HCT116 (cell line): ENCODE measurements at regions not wholly inside any gene's neighbourhood (a gene's known extent, or its start where the extent isn't known, plus 50 kb on each side); places are given as distances from the start of the nearest gene placed in this dataset.

ENCODE experiments used
- EZH2 ChIP-seq: fragments of 200-600 bp; sonication (generic); IDR thresholded peaks from 2 replicates; pipeline ENCODE4 v1.6.1; 2017; ENCODE audit warnings: antibody characterized with exemption, mixed run types
- FOSL1 ChIP-seq: IDR thresholded peaks from 2 replicates; pipeline ENCODE4 v1.6.1; 2012; ENCODE audit warnings: low read depth
- JUND ChIP-seq: IDR thresholded peaks from 2 replicates; pipeline ENCODE4 v1.6.1; 2012
- POLR2A ChIP-seq: IDR thresholded peaks from 2 replicates; pipeline ENCODE4 v1.7.0; 2011; ENCODE audit warnings: borderline replicate concordance; ENCODE audit not compliant: insufficient read depth, insufficient read length; ENCODE audit errors: extremely low read depth
- POLR2AphosphoS5 ChIP-seq: IDR thresholded peaks from 2 replicates; pipeline ENCODE4 v1.6.1; 2011; ENCODE audit warnings: mild to moderate bottlenecking, low read depth, low read length, moderate library complexity
- RAD21 ChIP-seq: IDR thresholded peaks from 2 replicates; pipeline ENCODE4 v1.6.1; 2012; ENCODE audit warnings: low read depth, mild to moderate bottlenecking
- ZNF274 ChIP-seq: fragments of 200-500 bp; sonication (Bioruptor generic); IDR thresholded peaks from 2 replicates; pipeline ENCODE4 v1.6.1; 2014; ENCODE audit warnings: mild to moderate bottlenecking, low read depth, low read length, inconsistent platforms
- TF ChIP-seq, protein P1 (sequence below), 3 experiments: fragments of 200-600 bp in 1 of 3; sonication (generic) in 1 of 3; IDR thresholded peaks in 2 of 3; conservative IDR thresholded peaks in 1 of 3; 2 replicates each; pipeline ENCODE4 v1.5.1; 2012 to 2017; ENCODE audit warnings: low read depth in 2 of 3, low read length in 2 of 3, antibody characterized with exemption in 1 of 3, borderline replicate concordance in 1 of 3, control low read depth in 1 of 3, mild to moderate bottlenecking in 1 of 3, mixed read lengths in 1 of 3, mixed run types in 1 of 3, moderate library complexity in 1 of 3; ENCODE audit not compliant: insufficient read depth in 1 of 3

DNA sequence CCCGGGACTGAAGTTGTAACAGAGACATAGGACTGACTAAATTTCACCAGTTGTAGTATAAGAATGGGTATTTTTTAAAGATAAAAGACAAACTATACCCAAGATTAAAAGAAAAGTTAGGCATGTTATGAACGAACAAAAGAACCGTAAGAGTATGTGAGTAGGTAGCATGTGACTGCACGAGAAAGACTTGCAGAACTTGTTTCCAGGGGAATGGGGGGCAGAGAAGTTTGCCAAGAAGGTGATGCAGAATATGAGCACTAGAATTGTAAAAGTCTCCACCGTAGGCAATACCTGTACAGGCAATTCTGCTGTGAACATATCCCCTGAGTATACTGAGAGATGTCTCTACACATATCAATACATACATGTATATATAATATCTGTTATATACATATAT is 614.7 kb downstream of the PRELID2 start:
- TF ChIP-seq POLR2A (no peak), ZNF274 (no peak), JUND (no peak), RAD21 (no peak), EZH2 (no peak), FOSL1 (no peak), POLR2AphosphoS5 (no peak)
- TF ChIP-seq, protein P1, sequence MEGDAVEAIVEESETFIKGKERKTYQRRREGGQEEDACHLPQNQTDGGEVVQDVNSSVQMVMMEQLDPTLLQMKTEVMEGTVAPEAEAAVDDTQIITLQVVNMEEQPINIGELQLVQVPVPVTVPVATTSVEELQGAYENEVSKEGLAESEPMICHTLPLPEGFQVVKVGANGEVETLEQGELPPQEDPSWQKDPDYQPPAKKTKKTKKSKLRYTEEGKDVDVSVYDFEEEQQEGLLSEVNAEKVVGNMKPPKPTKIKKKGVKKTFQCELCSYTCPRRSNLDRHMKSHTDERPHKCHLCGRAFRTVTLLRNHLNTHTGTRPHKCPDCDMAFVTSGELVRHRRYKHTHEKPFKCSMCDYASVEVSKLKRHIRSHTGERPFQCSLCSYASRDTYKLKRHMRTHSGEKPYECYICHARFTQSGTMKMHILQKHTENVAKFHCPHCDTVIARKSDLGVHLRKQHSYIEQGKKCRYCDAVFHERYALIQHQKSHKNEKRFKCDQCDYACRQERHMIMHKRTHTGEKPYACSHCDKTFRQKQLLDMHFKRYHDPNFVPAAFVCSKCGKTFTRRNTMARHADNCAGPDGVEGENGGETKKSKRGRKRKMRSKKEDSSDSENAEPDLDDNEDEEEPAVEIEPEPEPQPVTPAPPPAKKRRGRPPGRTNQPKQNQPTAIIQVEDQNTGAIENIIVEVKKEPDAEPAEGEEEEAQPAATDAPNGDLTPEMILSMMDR (IDR thresholded peaks at IDR 0.05 in 2 of 3, conservative IDR thresholded peaks at IDR 0.05 in 1 of 3; ENCODE audit: borderline replicate concordance in 1 of 3, insufficient read depth in 1 of 3, low read depth in 2 of 3, low read length in 2 of 3): no peak
